NT2/D1 (cell line): ENCODE measurements at regions not wholly inside any gene's neighbourhood (a gene's known extent, or its start where the extent isn't known, plus 50 kb on each side); places are given as distances from the start of the nearest gene placed in this dataset.

Source experiments
- SUZ12 ChIP-seq: IDR thresholded peaks from 2 replicates; pipeline ENCODE4 v1.6.1; 2011; ENCODE audit not compliant: insufficient read length, insufficient read depth; ENCODE audit errors: extremely low read depth
- YY1 ChIP-seq: IDR thresholded peaks from 2 replicates; pipeline ENCODE4 v1.6.1; 2011; ENCODE audit not compliant: insufficient read length, insufficient read depth
- ZNF274 ChIP-seq: IDR thresholded peaks from 2 replicates; pipeline ENCODE4 v1.6.1; 2011; ENCODE audit warnings: mild to moderate bottlenecking, low read depth, low read length

DNA sequence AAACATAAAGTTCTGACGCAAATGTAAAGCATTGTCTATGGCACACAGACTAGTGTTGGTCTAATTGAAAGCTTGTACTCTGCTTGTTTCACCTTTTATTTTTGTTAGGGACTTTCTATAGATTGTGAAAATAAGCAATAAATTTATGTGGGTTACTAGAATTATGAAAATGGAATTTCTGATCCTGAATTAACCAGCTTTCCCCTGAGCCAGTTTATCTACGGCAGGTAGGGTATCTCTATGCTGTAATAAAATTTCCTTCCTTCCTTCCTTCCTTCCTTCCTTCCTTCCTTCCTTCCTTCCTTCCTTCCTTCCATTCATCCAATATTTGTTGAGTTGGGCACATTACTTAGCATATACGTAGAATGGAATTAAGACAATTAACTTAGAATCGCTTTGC lies 362.6 kb upstream of the SPRED2 start:
- no peak for TF ChIP-seq ZNF274
- no peak for TF ChIP-seq SUZ12
- no peak for TF ChIP-seq YY1
